ENCODE measurements at regions not wholly inside any gene's neighbourhood (a gene's known extent, or its start where the extent isn't known, plus 50 kb on each side); places are given as distances from the start of the nearest gene placed in this dataset.

DNA sequence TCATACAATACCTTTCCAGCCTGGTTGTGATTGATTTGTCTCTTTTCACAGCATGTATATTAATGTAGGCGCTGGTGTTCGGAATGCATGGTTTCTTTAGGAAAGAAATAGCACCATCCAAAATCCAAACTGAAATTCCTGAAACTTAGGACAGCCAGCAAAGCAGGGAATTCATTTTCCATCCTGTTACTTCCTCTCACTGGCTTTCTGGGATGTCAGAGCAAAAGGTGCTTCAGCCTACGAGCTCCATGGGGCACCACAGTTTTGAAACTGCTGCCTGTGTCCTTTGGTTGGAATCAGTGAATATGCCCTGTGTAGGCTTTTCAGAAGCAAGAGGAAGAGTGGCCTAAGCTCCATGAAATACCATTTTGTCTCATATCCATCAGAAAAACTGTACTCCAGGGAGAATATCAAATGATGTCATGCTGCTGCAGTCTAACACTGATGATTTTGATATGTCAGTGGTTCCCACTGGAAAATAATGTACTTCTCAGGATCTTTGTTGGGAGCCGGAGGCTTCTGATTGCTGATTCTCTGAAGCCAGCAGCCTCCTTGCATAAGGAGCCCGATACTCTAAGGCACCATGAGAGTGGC is 117.8 kb upstream of the SERP2 start:
- Histone ChIP-seq H3K36me3 (no peaks in the 10 kb centered on the region), H3K27me3 (no peaks in the 10 kb centered on the region), H3K27ac (no peak overlapping the region), H3K4me1 (peaks cover 0 to 12% (median 7%) of the 10 kb centered on the region in 4 donors), H3K4me3 (no peak overlapping the region), H3K9me3 (no peaks in the 10 kb centered on the region)
- 92 to 100% methylated on average over 2 to 5 of the region's 5 CpGs for WGBS, 2 donors (ENCODE audit: low coverage in 1 of 2)
- in situ Hi-C loops (cut with MboI; ENCODE audit: low pct_ligation_motif_present in 1 of 4, low pct_unique_long_range_greater_than_20kb in 1 of 4, low sequenced_read_pairs in 3 of 4), result no loop called here
- intact Hi-C loops (cut with DNase I; ENCODE audit: low total_unique reads), result no loop called here
- no peak for DNase-seq
- TF ChIP-seq POLR2A (IDR thresholded peaks at IDR 0.05), result no peak
- no peak for TF ChIP-seq EP300 (IDR thresholded peaks at IDR 0.05; ENCODE audit: low read depth)
- TF ChIP-seq, protein P1, sequence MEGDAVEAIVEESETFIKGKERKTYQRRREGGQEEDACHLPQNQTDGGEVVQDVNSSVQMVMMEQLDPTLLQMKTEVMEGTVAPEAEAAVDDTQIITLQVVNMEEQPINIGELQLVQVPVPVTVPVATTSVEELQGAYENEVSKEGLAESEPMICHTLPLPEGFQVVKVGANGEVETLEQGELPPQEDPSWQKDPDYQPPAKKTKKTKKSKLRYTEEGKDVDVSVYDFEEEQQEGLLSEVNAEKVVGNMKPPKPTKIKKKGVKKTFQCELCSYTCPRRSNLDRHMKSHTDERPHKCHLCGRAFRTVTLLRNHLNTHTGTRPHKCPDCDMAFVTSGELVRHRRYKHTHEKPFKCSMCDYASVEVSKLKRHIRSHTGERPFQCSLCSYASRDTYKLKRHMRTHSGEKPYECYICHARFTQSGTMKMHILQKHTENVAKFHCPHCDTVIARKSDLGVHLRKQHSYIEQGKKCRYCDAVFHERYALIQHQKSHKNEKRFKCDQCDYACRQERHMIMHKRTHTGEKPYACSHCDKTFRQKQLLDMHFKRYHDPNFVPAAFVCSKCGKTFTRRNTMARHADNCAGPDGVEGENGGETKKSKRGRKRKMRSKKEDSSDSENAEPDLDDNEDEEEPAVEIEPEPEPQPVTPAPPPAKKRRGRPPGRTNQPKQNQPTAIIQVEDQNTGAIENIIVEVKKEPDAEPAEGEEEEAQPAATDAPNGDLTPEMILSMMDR (IDR thresholded peaks at IDR 0.05), result no peak
- TF ChIP-seq POLR2AphosphoS5 (IDR thresholded peaks at IDR 0.05), result no peak

DNA sequence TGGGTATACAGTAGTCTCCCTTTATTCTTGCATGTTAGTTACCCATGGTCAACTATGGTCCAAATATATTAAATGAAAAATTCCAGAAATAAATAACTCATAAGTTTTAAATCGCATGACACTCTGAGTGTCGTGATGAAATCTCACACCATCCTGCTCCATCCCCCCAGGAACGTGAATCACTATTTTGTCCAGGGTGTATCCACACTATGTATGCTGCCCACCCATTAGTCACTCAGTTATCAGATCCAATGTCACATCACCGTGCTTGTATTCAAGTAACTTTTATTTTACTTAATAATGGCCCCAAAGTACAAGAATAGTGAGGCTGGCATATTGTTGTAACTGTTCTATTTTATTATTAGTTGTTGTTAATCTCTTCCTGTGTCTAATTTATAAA is 115.8 kb upstream of the SERP2 start:
- WGBS, 2 donors (ENCODE audit: low coverage in 1 of 2), result 96 to 98% methylated on average over 4 of the region's 4 CpGs
- intact Hi-C loops (cut with DNase I; ENCODE audit: low total_unique reads), result no loop called here
- in situ Hi-C loops (cut with MboI; ENCODE audit: low pct_ligation_motif_present in 1 of 4, low pct_unique_long_range_greater_than_20kb in 1 of 4, low sequenced_read_pairs in 3 of 4), result no loop called here
- DNase-seq, result no peak
- Histone ChIP-seq H3K27me3 (no peaks in the 10 kb centered on the region), H3K9me3 (no peaks in the 10 kb centered on the region), H3K4me1 (peaks cover 0 to 12% (median 7%) of the 10 kb centered on the region in 4 donors), H3K36me3 (no peaks in the 10 kb centered on the region), H3K27ac (no peak overlapping the region), H3K4me3 (no peak overlapping the region)
- TF ChIP-seq, protein P1 (IDR thresholded peaks at IDR 0.05), result no peak
- TF ChIP-seq EP300 (IDR thresholded peaks at IDR 0.05; ENCODE audit: low read depth), result no peak
- no peak for TF ChIP-seq POLR2A (IDR thresholded peaks at IDR 0.05)

DNA sequence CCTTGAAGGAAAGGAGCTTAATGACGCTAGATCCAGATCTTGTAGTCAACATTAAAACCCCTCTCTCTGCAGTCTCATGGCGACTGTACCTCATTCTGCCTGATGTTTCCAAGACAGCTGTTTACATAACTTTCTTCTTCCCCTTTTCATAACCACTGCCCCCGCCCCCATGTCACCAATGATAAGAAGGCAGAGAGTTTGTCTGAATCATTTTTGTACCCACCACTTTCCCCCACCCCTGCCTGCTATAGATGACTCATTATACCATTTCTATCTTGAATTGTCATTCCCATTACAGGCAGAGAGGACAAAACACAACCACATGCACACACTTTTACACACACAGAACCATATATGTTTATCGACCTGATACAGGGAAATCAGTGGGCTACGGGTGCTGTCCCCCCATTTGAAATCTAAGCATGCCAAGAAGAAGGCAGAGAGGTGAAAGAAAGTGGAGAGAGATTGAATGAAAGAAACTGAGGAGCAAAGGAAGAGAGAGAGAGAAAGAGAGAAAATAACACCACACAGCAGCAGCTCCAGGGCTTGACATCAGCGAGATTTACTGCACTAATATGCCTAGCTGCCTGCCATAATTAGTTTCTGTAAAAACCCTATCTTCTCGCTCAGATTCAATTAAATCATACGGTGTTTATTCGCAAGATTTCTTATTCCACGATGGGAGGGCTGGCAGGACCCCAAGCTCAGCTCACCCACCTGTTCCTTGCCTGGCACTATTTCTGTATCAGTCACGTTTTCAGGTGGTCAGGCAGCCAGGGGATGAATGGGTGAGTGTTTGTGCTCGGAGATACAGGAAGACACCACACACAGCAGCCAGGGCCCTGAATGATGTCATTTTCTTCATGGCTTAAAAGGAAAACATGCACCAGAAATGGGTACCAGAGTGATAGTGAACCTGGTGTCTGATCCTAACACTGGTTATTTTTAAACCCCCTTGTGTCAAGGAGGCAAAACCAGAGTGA is 114.3 kb upstream of the SERP2 start:
- Histone ChIP-seq H3K4me1 (peaks cover 0 to 12% (median 7%) of the 10 kb centered on the region in 4 donors), H3K9me3 (no peaks in the 10 kb centered on the region), H3K36me3 (no peaks in the 10 kb centered on the region), H3K4me3 (no peak overlapping the region), H3K27ac (peak overlapping the region; percentile 9 to 59 (median 44)), H3K27me3 (no peaks in the 10 kb centered on the region)
- in situ Hi-C loops (cut with MboI; ENCODE audit: low pct_ligation_motif_present in 1 of 4, low pct_unique_long_range_greater_than_20kb in 1 of 4, low sequenced_read_pairs in 3 of 4) (no loop called here), intact Hi-C loops (cut with DNase I; ENCODE audit: low total_unique reads) (no loop called here)
- peak; percentile 48 for DNase-seq
- 51 to 60% methylated on average over 9 to 12 of the region's 12 CpGs for WGBS, 2 donors (ENCODE audit: low coverage in 1 of 2)
- TF ChIP-seq POLR2AphosphoS5 (IDR thresholded peaks at IDR 0.05) (no peak), EP300 (IDR thresholded peaks at IDR 0.05; ENCODE audit: low read depth) (no peak), POLR2A (IDR thresholded peaks at IDR 0.05) (no peak)
- TF ChIP-seq, protein P1 (IDR thresholded peaks at IDR 0.05), result no peak

DNA sequence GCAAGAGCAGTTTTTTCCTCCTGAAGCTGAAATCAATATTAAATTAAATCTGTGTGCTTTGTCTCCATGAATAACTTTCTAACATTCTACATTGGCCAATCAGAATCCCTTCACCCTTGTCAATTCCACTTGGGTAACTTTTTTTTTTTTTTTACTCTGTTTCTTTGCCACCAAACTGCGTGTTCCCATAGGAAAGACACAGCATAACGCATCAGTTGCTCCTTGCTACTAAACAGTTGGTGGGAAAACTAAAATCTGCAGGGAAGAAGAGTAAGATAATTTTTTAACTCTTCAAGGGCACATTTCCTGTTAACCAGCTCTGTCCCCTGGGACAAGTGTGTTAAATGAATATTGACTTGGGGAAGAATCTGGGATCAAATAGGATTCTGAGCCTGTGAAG is 113.3 kb upstream of the SERP2 start:
- no peaks in the 10 kb centered on the region for H3K9me3 ChIP-seq
- H3K4me1 ChIP-seq, result peaks cover 0 to 12% (median 7%) of the 10 kb centered on the region in 4 donors
- TF ChIP-seq POLR2A (IDR thresholded peaks at IDR 0.05) (no peak), EP300 (IDR thresholded peaks at IDR 0.05; ENCODE audit: low read depth) (no peak), POLR2AphosphoS5 (IDR thresholded peaks at IDR 0.05) (no peak)
- TF ChIP-seq, protein P1 (IDR thresholded peaks at IDR 0.05), result no peak
- DNase-seq, result no peak
- H3K4me3 ChIP-seq, result no peak overlapping the region
- in situ Hi-C loops (cut with MboI; ENCODE audit: low pct_ligation_motif_present in 1 of 4, low pct_unique_long_range_greater_than_20kb in 1 of 4, low sequenced_read_pairs in 3 of 4), result no loop called here
- H3K27ac ChIP-seq, result no peak overlapping the region
- 98 to 100% methylated on average over 2 of the region's 2 CpGs for WGBS, 2 donors (ENCODE audit: low coverage in 1 of 2)
- no peaks in the 10 kb centered on the region for H3K36me3 ChIP-seq
- intact Hi-C loops (cut with DNase I; ENCODE audit: low total_unique reads), result no loop called here
- no peaks in the 10 kb centered on the region for H3K27me3 ChIP-seq

Data from transverse colon (tissue), 4 donors.